K562 (cell line): ENCODE measurements at regions not wholly inside any gene's neighbourhood (a gene's known extent, or its start where the extent isn't known, plus 50 kb on each side); places are given as distances from the start of the nearest gene placed in this dataset.

ENCODE experiments used
- CTCF ChIP-seq, 3 experiments: IDR thresholded peaks in 2 of 3; conservative IDR thresholded peaks in 1 of 3; 2 replicates each; pipeline ENCODE4 v1.5.1; 2011 to 2012; ENCODE audit warnings: low read length in 3 of 3, mild to moderate bottlenecking in 3 of 3, control low read depth in 2 of 3, improper control_type of control experiment in 1 of 3, inconsistent platforms in 1 of 3, low read depth in 1 of 3, mixed read lengths in 1 of 3, moderate library complexity in 1 of 3; ENCODE audit not compliant: insufficient read depth in 2 of 3
- SREBF1 ChIP-seq: fragments of 150-350 bp; IDR thresholded peaks from 2 replicates; pipeline ENCODE4 v1.6.1; 2014; ENCODE audit warnings: antibody characterized with exemption, low read depth, low read length, borderline replicate concordance
- SRSF3 ChIP-seq: fragments of 200-400 bp; formaldehyde crosslinking; IDR thresholded peaks from 2 replicates; pipeline ENCODE4 v1.6.1; 2016; ENCODE audit warnings: mild to moderate bottlenecking, low read length, moderate library complexity; ENCODE audit not compliant: insufficient read depth
- TOE1 ChIP-seq, 2 experiments: fragments of 450-650 bp in 1 of 2; sonication (generic) in 1 of 2; formaldehyde crosslinking in 1 of 2; IDR thresholded peaks; 2 replicates each; pipeline versions ENCODE4 v1.7.1 to v1.8.0; 2016 to 2022; ENCODE audit warnings: borderline replicate concordance in 2 of 2, mild to moderate bottlenecking in 2 of 2, antibody characterized with exemption in 1 of 2, inconsistent platforms in 1 of 2, low read depth in 1 of 2, missing genetic modification reagents in 1 of 2, moderate library complexity in 1 of 2
- YBX1 ChIP-seq: fragments of 450-650 bp; IDR thresholded peaks from 2 replicates; pipeline ENCODE4 v1.7.1; 2016; ENCODE audit warnings: mild to moderate bottlenecking
- ZBTB8A ChIP-seq: fragments of 450-650 bp; IDR thresholded peaks from 2 replicates; pipeline ENCODE4 v1.6.1; 2018; ENCODE audit warnings: mild to moderate bottlenecking, moderate library complexity; ENCODE audit not compliant: partially characterized antibody
- TF ChIP-seq, protein P1 (sequence below): fragments of 450-650 bp; IDR thresholded peaks from 2 replicates; pipeline ENCODE4 v1.6.1; 2016; ENCODE audit warnings: mild to moderate bottlenecking, moderate library complexity
- TF ChIP-seq, protein P2 (sequence below): fragments of 450-650 bp; IDR thresholded peaks from 2 replicates; pipeline ENCODE4 v1.7.1; 2018; ENCODE audit warnings: mild to moderate bottlenecking, low read depth; ENCODE audit not compliant: partially characterized antibody

- TF ChIP-seq, protein P1, sequence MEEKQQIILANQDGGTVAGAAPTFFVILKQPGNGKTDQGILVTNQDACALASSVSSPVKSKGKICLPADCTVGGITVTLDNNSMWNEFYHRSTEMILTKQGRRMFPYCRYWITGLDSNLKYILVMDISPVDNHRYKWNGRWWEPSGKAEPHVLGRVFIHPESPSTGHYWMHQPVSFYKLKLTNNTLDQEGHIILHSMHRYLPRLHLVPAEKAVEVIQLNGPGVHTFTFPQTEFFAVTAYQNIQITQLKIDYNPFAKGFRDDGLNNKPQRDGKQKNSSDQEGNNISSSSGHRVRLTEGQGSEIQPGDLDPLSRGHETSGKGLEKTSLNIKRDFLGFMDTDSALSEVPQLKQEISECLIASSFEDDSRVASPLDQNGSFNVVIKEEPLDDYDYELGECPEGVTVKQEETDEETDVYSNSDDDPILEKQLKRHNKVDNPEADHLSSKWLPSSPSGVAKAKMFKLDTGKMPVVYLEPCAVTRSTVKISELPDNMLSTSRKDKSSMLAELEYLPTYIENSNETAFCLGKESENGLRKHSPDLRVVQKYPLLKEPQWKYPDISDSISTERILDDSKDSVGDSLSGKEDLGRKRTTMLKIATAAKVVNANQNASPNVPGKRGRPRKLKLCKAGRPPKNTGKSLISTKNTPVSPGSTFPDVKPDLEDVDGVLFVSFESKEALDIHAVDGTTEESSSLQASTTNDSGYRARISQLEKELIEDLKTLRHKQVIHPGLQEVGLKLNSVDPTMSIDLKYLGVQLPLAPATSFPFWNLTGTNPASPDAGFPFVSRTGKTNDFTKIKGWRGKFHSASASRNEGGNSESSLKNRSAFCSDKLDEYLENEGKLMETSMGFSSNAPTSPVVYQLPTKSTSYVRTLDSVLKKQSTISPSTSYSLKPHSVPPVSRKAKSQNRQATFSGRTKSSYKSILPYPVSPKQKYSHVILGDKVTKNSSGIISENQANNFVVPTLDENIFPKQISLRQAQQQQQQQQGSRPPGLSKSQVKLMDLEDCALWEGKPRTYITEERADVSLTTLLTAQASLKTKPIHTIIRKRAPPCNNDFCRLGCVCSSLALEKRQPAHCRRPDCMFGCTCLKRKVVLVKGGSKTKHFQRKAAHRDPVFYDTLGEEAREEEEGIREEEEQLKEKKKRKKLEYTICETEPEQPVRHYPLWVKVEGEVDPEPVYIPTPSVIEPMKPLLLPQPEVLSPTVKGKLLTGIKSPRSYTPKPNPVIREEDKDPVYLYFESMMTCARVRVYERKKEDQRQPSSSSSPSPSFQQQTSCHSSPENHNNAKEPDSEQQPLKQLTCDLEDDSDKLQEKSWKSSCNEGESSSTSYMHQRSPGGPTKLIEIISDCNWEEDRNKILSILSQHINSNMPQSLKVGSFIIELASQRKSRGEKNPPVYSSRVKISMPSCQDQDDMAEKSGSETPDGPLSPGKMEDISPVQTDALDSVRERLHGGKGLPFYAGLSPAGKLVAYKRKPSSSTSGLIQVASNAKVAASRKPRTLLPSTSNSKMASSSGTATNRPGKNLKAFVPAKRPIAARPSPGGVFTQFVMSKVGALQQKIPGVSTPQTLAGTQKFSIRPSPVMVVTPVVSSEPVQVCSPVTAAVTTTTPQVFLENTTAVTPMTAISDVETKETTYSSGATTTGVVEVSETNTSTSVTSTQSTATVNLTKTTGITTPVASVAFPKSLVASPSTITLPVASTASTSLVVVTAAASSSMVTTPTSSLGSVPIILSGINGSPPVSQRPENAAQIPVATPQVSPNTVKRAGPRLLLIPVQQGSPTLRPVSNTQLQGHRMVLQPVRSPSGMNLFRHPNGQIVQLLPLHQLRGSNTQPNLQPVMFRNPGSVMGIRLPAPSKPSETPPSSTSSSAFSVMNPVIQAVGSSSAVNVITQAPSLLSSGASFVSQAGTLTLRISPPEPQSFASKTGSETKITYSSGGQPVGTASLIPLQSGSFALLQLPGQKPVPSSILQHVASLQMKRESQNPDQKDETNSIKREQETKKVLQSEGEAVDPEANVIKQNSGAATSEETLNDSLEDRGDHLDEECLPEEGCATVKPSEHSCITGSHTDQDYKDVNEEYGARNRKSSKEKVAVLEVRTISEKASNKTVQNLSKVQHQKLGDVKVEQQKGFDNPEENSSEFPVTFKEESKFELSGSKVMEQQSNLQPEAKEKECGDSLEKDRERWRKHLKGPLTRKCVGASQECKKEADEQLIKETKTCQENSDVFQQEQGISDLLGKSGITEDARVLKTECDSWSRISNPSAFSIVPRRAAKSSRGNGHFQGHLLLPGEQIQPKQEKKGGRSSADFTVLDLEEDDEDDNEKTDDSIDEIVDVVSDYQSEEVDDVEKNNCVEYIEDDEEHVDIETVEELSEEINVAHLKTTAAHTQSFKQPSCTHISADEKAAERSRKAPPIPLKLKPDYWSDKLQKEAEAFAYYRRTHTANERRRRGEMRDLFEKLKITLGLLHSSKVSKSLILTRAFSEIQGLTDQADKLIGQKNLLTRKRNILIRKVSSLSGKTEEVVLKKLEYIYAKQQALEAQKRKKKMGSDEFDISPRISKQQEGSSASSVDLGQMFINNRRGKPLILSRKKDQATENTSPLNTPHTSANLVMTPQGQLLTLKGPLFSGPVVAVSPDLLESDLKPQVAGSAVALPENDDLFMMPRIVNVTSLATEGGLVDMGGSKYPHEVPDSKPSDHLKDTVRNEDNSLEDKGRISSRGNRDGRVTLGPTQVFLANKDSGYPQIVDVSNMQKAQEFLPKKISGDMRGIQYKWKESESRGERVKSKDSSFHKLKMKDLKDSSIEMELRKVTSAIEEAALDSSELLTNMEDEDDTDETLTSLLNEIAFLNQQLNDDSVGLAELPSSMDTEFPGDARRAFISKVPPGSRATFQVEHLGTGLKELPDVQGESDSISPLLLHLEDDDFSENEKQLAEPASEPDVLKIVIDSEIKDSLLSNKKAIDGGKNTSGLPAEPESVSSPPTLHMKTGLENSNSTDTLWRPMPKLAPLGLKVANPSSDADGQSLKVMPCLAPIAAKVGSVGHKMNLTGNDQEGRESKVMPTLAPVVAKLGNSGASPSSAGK: no peak
- no peak for TF ChIP-seq SRSF3
- TF ChIP-seq, protein P2, sequence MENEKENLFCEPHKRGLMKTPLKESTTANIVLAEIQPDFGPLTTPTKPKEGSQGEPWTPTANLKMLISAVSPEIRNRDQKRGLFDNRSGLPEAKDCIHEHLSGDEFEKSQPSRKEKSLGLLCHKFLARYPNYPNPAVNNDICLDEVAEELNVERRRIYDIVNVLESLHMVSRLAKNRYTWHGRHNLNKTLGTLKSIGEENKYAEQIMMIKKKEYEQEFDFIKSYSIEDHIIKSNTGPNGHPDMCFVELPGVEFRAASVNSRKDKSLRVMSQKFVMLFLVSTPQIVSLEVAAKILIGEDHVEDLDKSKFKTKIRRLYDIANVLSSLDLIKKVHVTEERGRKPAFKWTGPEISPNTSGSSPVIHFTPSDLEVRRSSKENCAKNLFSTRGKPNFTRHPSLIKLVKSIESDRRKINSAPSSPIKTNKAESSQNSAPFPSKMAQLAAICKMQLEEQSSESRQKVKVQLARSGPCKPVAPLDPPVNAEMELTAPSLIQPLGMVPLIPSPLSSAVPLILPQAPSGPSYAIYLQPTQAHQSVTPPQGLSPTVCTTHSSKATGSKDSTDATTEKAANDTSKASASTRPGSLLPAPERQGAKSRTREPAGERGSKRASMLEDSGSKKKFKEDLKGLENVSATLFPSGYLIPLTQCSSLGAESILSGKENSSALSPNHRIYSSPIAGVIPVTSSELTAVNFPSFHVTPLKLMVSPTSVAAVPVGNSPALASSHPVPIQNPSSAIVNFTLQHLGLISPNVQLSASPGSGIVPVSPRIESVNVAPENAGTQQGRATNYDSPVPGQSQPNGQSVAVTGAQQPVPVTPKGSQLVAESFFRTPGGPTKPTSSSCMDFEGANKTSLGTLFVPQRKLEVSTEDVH: no peak
- TF ChIP-seq ZBTB8A: no peak
- TF ChIP-seq CTCF (IDR thresholded peaks at IDR 0.05 in 2 of 3, conservative IDR thresholded peaks at IDR 0.05 in 1 of 3; ENCODE audit: insufficient read depth in 2 of 3, low read depth in 1 of 3, low read length in 3 of 3): no peak
- TF ChIP-seq SREBF1: no peak
- TF ChIP-seq YBX1: no peak
- TF ChIP-seq TOE1 (IDR thresholded peaks at IDR 0.05; ENCODE audit: borderline replicate concordance): no peak
- no peak for TF ChIP-seq TOE1 (CRISPR knock-in tag; IDR thresholded peaks at IDR 0.05; ENCODE audit: borderline replicate concordance, low read depth)
Measured at GRCh38 chr14:87834594-87834993, 158.4 kb downstream of the GALC start (continued).
